Hepatocyte (in vitro differentiated cells): ENCODE measurements at regions not wholly inside any gene's neighbourhood (a gene's known extent, or its start where the extent isn't known, plus 50 kb on each side); places are given as distances from the start of the nearest gene placed in this dataset.

Source experiments
- EZH2 ChIP-seq: fragments of 200-600 bp; sonication (generic); IDR thresholded peaks from 2 replicates; pipeline ENCODE4 v1.6.1; 2016; ENCODE audit warnings: antibody characterized with exemption, mild to moderate bottlenecking, borderline replicate concordance
- TF ChIP-seq, protein P1 (sequence below): fragments of 200-600 bp; sonication (generic); IDR thresholded peaks from 2 replicates; pipeline ENCODE4 v1.5.1; 2016; ENCODE audit warnings: antibody characterized with exemption, mild to moderate bottlenecking; ENCODE audit not compliant: poor library complexity

DNA sequence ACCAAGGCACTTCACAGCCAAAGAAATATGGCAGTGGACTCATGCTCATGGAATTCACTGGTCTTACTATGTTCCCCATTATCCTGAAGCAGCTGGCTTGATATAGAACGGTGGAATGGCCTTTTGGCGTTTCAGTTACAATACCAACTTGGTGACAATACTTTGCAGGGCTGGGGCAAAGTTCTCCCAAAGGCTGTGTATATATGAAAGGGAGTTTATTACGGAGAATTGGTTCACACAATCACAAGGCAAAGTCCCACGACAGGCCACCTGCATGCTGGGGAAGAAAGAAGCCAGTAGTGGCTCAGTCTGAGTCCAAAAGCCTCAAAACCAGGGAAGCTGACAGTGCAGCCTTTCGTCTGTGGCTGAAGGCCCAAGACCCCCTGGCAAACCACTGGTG lies 50.8 kb upstream of the SMARCAD1 start:
- TF ChIP-seq, protein P1, sequence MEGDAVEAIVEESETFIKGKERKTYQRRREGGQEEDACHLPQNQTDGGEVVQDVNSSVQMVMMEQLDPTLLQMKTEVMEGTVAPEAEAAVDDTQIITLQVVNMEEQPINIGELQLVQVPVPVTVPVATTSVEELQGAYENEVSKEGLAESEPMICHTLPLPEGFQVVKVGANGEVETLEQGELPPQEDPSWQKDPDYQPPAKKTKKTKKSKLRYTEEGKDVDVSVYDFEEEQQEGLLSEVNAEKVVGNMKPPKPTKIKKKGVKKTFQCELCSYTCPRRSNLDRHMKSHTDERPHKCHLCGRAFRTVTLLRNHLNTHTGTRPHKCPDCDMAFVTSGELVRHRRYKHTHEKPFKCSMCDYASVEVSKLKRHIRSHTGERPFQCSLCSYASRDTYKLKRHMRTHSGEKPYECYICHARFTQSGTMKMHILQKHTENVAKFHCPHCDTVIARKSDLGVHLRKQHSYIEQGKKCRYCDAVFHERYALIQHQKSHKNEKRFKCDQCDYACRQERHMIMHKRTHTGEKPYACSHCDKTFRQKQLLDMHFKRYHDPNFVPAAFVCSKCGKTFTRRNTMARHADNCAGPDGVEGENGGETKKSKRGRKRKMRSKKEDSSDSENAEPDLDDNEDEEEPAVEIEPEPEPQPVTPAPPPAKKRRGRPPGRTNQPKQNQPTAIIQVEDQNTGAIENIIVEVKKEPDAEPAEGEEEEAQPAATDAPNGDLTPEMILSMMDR, result no peak
- TF ChIP-seq EZH2, result no peak
